ENCODE measurements at regions not wholly inside any gene's neighbourhood (a gene's known extent, or its start where the extent isn't known, plus 50 kb on each side); places are given as distances from the start of the nearest gene placed in this dataset.

DNA sequence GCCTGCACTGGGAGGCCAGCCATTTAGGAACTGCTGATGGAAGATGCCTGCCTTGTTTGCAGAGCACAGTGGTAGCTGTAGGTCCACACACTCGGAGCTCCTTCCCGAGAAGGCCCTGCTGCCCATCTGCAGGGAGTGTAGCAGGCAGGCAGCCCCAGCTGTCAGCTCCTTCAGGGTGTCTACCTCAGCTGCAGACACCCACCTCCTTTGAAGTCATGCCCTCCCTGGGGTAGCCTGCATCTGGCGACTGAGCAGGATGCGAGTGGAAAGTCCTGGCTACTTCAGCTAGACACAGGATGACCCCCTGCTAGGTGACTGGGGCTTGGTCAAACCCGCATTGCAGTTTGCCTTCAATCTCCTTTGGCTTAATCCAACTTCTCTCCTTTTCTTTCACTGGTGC, 93.2 kb upstream of the TLE3 start:
- Histone ChIP-seq H3K9ac (ENCODE audit: insufficient read depth, low read length) (no peak overlapping the region), H2AFZ (ENCODE audit: low read length) (no peak overlapping the region), H3K27me3 (ENCODE audit: control insufficient read depth, insufficient read depth, low read length) (peaks cover 11% of the 10 kb centered on the region), H3K79me2 (ENCODE audit: control insufficient read depth, insufficient read depth, low read length) (no peaks in the 10 kb centered on the region), H3K36me3 (ENCODE audit: control insufficient read depth, insufficient read depth, low read length) (no peaks in the 10 kb centered on the region), H3K27ac (ENCODE audit: insufficient read depth, low read length) (no peak overlapping the region), H3K9me3 (ENCODE audit: control insufficient read depth, insufficient read depth, low read depth, low read length) (no peaks in the 10 kb centered on the region), H3K4me1 (ENCODE audit: control insufficient read depth, extremely low read depth, insufficient read depth, low read length) (peaks cover 6% of the 10 kb centered on the region), H4K20me1 (ENCODE audit: control insufficient read depth, extremely low read depth, insufficient read depth, low read length) (no peaks in the 10 kb centered on the region), H3K4me3 (replicated peaks in 1 of 4; ENCODE audit: control extremely low read depth in 1 of 4, insufficient read depth in 1 of 4, low read depth in 3 of 4, low read length in 4 of 4) (no peak overlapping the region), H3K4me2 (ENCODE audit: extremely low read depth, insufficient read depth, low read length) (no peak overlapping the region)
- TF ChIP-seq EZH2 (IDR thresholded peaks at IDR 0.05; ENCODE audit: low read length, missing control alignments): no peak
- TF ChIP-seq, protein P1, sequence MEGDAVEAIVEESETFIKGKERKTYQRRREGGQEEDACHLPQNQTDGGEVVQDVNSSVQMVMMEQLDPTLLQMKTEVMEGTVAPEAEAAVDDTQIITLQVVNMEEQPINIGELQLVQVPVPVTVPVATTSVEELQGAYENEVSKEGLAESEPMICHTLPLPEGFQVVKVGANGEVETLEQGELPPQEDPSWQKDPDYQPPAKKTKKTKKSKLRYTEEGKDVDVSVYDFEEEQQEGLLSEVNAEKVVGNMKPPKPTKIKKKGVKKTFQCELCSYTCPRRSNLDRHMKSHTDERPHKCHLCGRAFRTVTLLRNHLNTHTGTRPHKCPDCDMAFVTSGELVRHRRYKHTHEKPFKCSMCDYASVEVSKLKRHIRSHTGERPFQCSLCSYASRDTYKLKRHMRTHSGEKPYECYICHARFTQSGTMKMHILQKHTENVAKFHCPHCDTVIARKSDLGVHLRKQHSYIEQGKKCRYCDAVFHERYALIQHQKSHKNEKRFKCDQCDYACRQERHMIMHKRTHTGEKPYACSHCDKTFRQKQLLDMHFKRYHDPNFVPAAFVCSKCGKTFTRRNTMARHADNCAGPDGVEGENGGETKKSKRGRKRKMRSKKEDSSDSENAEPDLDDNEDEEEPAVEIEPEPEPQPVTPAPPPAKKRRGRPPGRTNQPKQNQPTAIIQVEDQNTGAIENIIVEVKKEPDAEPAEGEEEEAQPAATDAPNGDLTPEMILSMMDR (conservative IDR thresholded peaks at IDR 0.05 in 1 of 2, IDR thresholded peaks at IDR 0.05 in 1 of 2; ENCODE audit: low read depth in 1 of 2, low read length in 2 of 2): no peak
- no peak for DNase-seq (ENCODE audit: low read depth in 2 of 2)

DNA sequence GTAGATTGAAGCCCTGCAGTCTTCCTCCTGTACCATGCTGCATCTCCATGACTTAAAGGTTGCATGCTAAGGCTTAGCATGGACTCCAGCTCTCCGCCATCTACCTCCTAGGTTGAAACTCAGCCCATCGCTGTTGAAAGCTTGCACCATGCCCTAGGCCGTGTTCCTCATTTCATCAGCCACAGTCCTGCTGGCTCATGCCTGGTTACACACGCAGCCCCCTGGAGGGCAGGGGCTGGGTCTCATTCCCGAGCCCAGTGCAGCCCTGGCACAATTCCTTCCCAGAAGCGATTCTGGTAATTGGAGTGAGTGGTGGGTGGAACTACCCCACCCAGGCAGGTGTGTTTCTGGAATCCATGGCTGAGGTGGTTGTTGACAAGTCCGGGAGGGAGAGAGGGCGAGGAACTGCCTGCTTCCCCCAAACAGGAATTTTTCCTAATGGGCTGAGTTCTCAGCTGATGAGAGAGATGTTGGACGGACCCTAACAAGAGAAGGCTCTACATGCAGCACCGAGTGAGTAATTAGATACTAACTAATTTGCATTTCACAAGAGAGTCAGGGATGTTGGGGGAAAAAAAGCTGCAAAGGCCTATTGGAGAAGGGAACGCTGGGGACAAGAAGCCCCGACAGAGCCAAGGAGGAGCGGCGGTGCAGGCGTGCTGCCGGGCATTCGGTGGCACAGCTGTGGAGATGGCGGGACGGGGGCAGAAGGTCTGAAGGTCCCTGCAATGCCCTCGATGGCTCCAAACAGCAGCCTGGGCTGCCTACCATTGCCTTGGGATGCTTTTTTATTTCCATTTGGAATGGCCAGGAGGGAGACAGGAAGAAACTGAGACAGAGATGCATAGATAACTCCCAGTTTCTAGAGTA, 92.3 kb upstream of the TLE3 start:
- Histone ChIP-seq H3K27me3 (ENCODE audit: control insufficient read depth, insufficient read depth, low read length) (peaks cover 11% of the 10 kb centered on the region), H3K9ac (ENCODE audit: insufficient read depth, low read length) (no peak overlapping the region), H3K79me2 (ENCODE audit: control insufficient read depth, insufficient read depth, low read length) (no peaks in the 10 kb centered on the region), H3K4me1 (ENCODE audit: control insufficient read depth, extremely low read depth, insufficient read depth, low read length) (no peaks in the 10 kb centered on the region), H3K27ac (ENCODE audit: insufficient read depth, low read length) (no peak overlapping the region), H3K4me2 (ENCODE audit: extremely low read depth, insufficient read depth, low read length) (no peak overlapping the region), H3K4me3 (replicated peaks in 1 of 4; ENCODE audit: control extremely low read depth in 1 of 4, insufficient read depth in 1 of 4, low read depth in 3 of 4, low read length in 4 of 4) (no peak overlapping the region), H4K20me1 (ENCODE audit: control insufficient read depth, extremely low read depth, insufficient read depth, low read length) (no peaks in the 10 kb centered on the region), H2AFZ (ENCODE audit: low read length) (no peak overlapping the region), H3K36me3 (ENCODE audit: control insufficient read depth, insufficient read depth, low read length) (no peaks in the 10 kb centered on the region), H3K9me3 (ENCODE audit: control insufficient read depth, insufficient read depth, low read depth, low read length) (no peaks in the 10 kb centered on the region)
- TF ChIP-seq EZH2 (IDR thresholded peaks at IDR 0.05; ENCODE audit: low read length, missing control alignments): no peak
- TF ChIP-seq, protein P1 (conservative IDR thresholded peaks at IDR 0.05 in 1 of 2, IDR thresholded peaks at IDR 0.05 in 1 of 2; ENCODE audit: low read depth in 1 of 2, low read length in 2 of 2): no peak
- DNase-seq (ENCODE audit: low read depth in 2 of 2): no peak

DNA sequence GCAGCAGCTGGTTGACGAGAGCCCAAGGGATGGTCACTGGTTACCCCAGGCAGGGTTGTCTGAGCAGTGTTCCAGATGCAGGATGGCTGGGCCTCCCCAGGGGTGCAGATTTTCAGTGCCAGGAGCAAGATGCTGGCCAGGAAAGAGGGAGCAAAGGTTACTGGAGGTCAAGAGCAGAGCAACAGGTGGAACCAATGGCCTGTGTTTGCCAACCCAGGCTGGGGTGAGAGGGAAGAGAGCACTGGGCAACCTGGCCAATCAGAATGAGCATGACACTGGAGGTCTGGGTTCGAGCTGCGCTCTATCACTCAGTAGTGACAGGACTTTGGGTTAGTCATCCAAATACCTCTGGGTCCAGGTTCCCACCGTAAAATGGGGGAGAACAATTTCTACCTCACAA, 90.6 kb upstream of the TLE3 start:
- TF ChIP-seq, protein P1 (conservative IDR thresholded peaks at IDR 0.05 in 1 of 2, IDR thresholded peaks at IDR 0.05 in 1 of 2; ENCODE audit: low read depth in 1 of 2, low read length in 2 of 2): no peak
- no peak for TF ChIP-seq EZH2 (IDR thresholded peaks at IDR 0.05; ENCODE audit: low read length, missing control alignments)
- no peaks in the 10 kb centered on the region for H4K20me1 ChIP-seq (ENCODE audit: control insufficient read depth, extremely low read depth, insufficient read depth, low read length)
- H3K4me1 ChIP-seq (ENCODE audit: control insufficient read depth, extremely low read depth, insufficient read depth, low read length): no peaks in the 10 kb centered on the region
- H3K36me3 ChIP-seq (ENCODE audit: control insufficient read depth, insufficient read depth, low read length): no peaks in the 10 kb centered on the region
- H3K4me2 ChIP-seq (ENCODE audit: extremely low read depth, insufficient read depth, low read length): no peak overlapping the region
- no peak for DNase-seq (ENCODE audit: low read depth in 2 of 2)
- H3K9me3 ChIP-seq (ENCODE audit: control insufficient read depth, insufficient read depth, low read depth, low read length): no peaks in the 10 kb centered on the region
- no peak overlapping the region for H2AFZ ChIP-seq (ENCODE audit: low read length)
- H3K9ac ChIP-seq (ENCODE audit: insufficient read depth, low read length): no peak overlapping the region
- H3K79me2 ChIP-seq (ENCODE audit: control insufficient read depth, insufficient read depth, low read length): no peaks in the 10 kb centered on the region
- no peak overlapping the region for H3K27ac ChIP-seq (ENCODE audit: insufficient read depth, low read length)
- no peak overlapping the region for H3K4me3 ChIP-seq (replicated peaks in 1 of 4; ENCODE audit: control extremely low read depth in 1 of 4, insufficient read depth in 1 of 4, low read depth in 3 of 4, low read length in 4 of 4)
- peaks cover 5% of the 10 kb centered on the region for H3K27me3 ChIP-seq (ENCODE audit: control insufficient read depth, insufficient read depth, low read length)
